ENCODE measurements at regions not wholly inside any gene's neighbourhood (a gene's known extent, or its start where the extent isn't known, plus 50 kb on each side); places are given as distances from the start of the nearest gene placed in this dataset.
"Not testable (repeated sequence)": the region's sequence is repeated elsewhere in the genome, so short reads cannot be mapped to it uniquely, and the experiment has no call there.

GRCh38 chr10:56104487-56104886, 256.6 kb downstream of the ZWINT start:
- no peak for DNase-seq

- no peak for DNase-seq
Observed at GRCh38 chr10:56096226-56096517, 264.9 kb downstream of the ZWINT start.

- DNase-seq, result no peak
Observed at GRCh38 chr10:56095506-56096225, 265.4 kb downstream of the ZWINT start.

GRCh38 chr10:56093645-56094044, 267.4 kb downstream of the ZWINT start:
- not testable (repeated sequence) for DNase-seq

GRCh38 chr10:56091872-56092271, 269.2 kb downstream of the ZWINT start:
- DNase-seq, result no peak

GRCh38 chr10:56090914-56091540, 270.0 kb downstream of the ZWINT start:
- no peak for DNase-seq

GRCh38 chr10:56085406-56086122, 275.5 kb downstream of the ZWINT start:
- no peak for DNase-seq

GRCh38 chr10:56082169-56082568, 278.9 kb downstream of the ZWINT start:
- no peak for DNase-seq

- no peak for DNase-seq
Observed at GRCh38 chr10:56068473-56069263, 292.4 kb downstream of the ZWINT start.

GRCh38 chr10:56068040-56068439, 293.0 kb downstream of the ZWINT start:
- no peak for DNase-seq

- no peak for DNase-seq
Observed at GRCh38 chr10:56063642-56064041, 297.4 kb downstream of the ZWINT start.

- no peak for DNase-seq
Observed at GRCh38 chr10:56057860-56058259, 303.2 kb downstream of the ZWINT start.

- DNase-seq, result no peak
Observed at GRCh38 chr10:56035489-56035888, 325.6 kb downstream of the ZWINT start.

- no peak for DNase-seq
Observed at GRCh38 chr10:56028298-56029132, 332.5 kb downstream of the ZWINT start.

- no peak for DNase-seq
Observed at GRCh38 chr10:56012101-56012500, 349.0 kb downstream of the ZWINT start.

GRCh38 chr10:56003555-56003954, 357.5 kb downstream of the ZWINT start:
- DNase-seq, result no peak

- no peak for DNase-seq
Observed at GRCh38 chr10:55989188-55989587, 371.9 kb downstream of the ZWINT start.

- DNase-seq, result no peak
Observed at GRCh38 chr10:55979203-55979602, 381.9 kb downstream of the ZWINT start.

- DNase-seq, result no peak
Observed at GRCh38 chr10:55966101-55966500, 395.0 kb downstream of the ZWINT start.

GRCh38 chr10:55943403-55943802, 417.7 kb downstream of the ZWINT start:
- no peak for DNase-seq

GRCh38 chr10:55929291-55929690, 431.8 kb downstream of the ZWINT start:
- DNase-seq, result no peak
